Loucy (cell line): ENCODE measurements at regions not wholly inside any gene's neighbourhood (a gene's known extent, or its start where the extent isn't known, plus 50 kb on each side); places are given as distances from the start of the nearest gene placed in this dataset.

Experiments
- EZH2phosphoT487 ChIP-seq: fragments of 200-600 bp; IDR thresholded peaks from 2 replicates; pipeline ENCODE4 v1.6.1; 2018; ENCODE audit warnings: antibody characterized with exemption, mild to moderate bottlenecking, moderate library complexity, borderline replicate concordance
- TF ChIP-seq, protein P1 (sequence below): fragments of 200-600 bp; sonication (generic); conservative IDR thresholded peaks from 2 replicates; pipeline ENCODE4 v1.5.1; 2014; ENCODE audit warnings: mild to moderate bottlenecking, antibody characterized with exemption, low read length

GRCh38 chr3:181230258-181230657 lies 240.7 kb upstream of the DNAJC19 start:
- TF ChIP-seq, protein P1, sequence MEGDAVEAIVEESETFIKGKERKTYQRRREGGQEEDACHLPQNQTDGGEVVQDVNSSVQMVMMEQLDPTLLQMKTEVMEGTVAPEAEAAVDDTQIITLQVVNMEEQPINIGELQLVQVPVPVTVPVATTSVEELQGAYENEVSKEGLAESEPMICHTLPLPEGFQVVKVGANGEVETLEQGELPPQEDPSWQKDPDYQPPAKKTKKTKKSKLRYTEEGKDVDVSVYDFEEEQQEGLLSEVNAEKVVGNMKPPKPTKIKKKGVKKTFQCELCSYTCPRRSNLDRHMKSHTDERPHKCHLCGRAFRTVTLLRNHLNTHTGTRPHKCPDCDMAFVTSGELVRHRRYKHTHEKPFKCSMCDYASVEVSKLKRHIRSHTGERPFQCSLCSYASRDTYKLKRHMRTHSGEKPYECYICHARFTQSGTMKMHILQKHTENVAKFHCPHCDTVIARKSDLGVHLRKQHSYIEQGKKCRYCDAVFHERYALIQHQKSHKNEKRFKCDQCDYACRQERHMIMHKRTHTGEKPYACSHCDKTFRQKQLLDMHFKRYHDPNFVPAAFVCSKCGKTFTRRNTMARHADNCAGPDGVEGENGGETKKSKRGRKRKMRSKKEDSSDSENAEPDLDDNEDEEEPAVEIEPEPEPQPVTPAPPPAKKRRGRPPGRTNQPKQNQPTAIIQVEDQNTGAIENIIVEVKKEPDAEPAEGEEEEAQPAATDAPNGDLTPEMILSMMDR: 0 out of 2 replicates have a peak, but pooled peaks have one; percentile 12
- TF ChIP-seq EZH2phosphoT487: no peak
